HepG2 (cell line): ENCODE measurements at regions not wholly inside any gene's neighbourhood (a gene's known extent, or its start where the extent isn't known, plus 50 kb on each side); places are given as distances from the start of the nearest gene placed in this dataset.

Experiments used
- ATAC-seq: fragments of 200-7000 bp; cut with Tn5 transposase; 3 replicates; pipeline ENCODE4 v1.9.1; 2020; ENCODE audit warnings: mild to moderate bottlenecking, moderate library complexity
- BruUV-seq: library from RNA; stranded (reverse); fragments of 400-500 nt; replicated peaks from 2 replicates; lab custom pipeline; 2021; lab: Mats Ljungman, UMichigan
- CTCF ChIA-PET: fragments of 300-600 bp; formaldehyde crosslinking; extraction: SDS; loops from one replicate; lab custom pipeline; 2021; ENCODE audit warnings: low total read pairs, inconsistent platforms, low intra/inter-chr PET ratio; lab: Yijun Ruan, JAX
- POLR2A ChIA-PET: fragments of 350-600 bp; sonication (Branson Sonifier 250); formaldehyde crosslinking; loops from one replicate; lab custom pipeline; 2020; ENCODE audit warnings: antibody characterized with exemption, inconsistent platforms; lab: Yijun Ruan, JAX
- DNase-seq: peaks from one replicate; pipeline ENCODE4 v3.0.0-alpha.2; 2015; ENCODE audit warnings: low spot score
- FAIRE-seq: peaks from 3 replicates; lab custom pipeline; 2011; peaks lifted over from hg19 to GRCh38; lab: Jason Lieb, UNC
- H2AFZ ChIP-seq: one replicate; pipeline ENCODE4 v1.6.1; 2011; ENCODE audit warnings: low read length, inconsistent platforms
- H3K27ac ChIP-seq: fragments of 300-600 bp; 3 replicates; pipeline ENCODE4 v1.8.0; 2011; ENCODE audit warnings: mixed run types, mild to moderate bottlenecking, mixed read lengths, low read length, inconsistent platforms; ENCODE audit not compliant: insufficient read depth; ENCODE audit errors: extremely low read length
- H3K27me3 ChIP-seq, 2 experiments: fragments of 200-600 bp in 1 of 2; 2 replicates in 1 of 2; 3 replicates in 1 of 2; pipeline versions ENCODE4 v1.6.0 to v1.8.0; 2011; ENCODE audit warnings: low read length in 2 of 2, mild to moderate bottlenecking in 2 of 2, moderate library complexity in 2 of 2, inconsistent platforms in 1 of 2; ENCODE audit not compliant: insufficient read depth in 2 of 2, control insufficient read depth in 1 of 2
- H3K36me3 ChIP-seq, 2 experiments: fragments of 200-600 bp in 1 of 2; replicated peaks in 1 of 2; 2 replicates in 1 of 2; 3 replicates in 1 of 2; pipeline versions ENCODE4 v1.5.1 to v1.8.0; 2011; ENCODE audit warnings: low read length in 2 of 2, inconsistent platforms in 1 of 2; ENCODE audit not compliant: insufficient read depth in 2 of 2, control insufficient read depth in 1 of 2
- H3K4me1 ChIP-seq: 2 replicates; pipeline ENCODE4 v1.5.1; 2012; ENCODE audit warnings: low read length, inconsistent platforms; ENCODE audit not compliant: insufficient read depth
- H3K4me2 ChIP-seq: 2 replicates; pipeline ENCODE4 v1.6.0; 2011; ENCODE audit warnings: low read depth, low read length, inconsistent platforms
- H3K4me3 ChIP-seq, 3 experiments: fragments of 200-600 bp in 1 of 3; sonication (generic), shearing (Covaris generic) in 1 of 3; replicated peaks in 1 of 3; 2 replicates each; pipeline ENCODE4 v1.5.1; 2011 to 2016; ENCODE audit warnings: low read length in 3 of 3, inconsistent platforms in 2 of 3, low read depth in 2 of 3, mild to moderate bottlenecking in 2 of 3, control low read depth in 1 of 3, mixed read lengths in 1 of 3; ENCODE audit not compliant: insufficient read depth in 1 of 3
- H3K79me2 ChIP-seq: one replicate; pipeline ENCODE4 v1.6.1; 2011; ENCODE audit warnings: low read length, inconsistent platforms; ENCODE audit not compliant: insufficient read depth
- H3K9ac ChIP-seq: 2 replicates; pipeline ENCODE4 v1.6.0; 2011; ENCODE audit warnings: mild to moderate bottlenecking, low read depth, low read length, inconsistent platforms; ENCODE audit not compliant: insufficient read depth
- H3K9me3 ChIP-seq: 2 replicates; pipeline ENCODE4 v1.5.1; 2012; ENCODE audit warnings: mild to moderate bottlenecking, low read length
- H4K20me1 ChIP-seq: 2 replicates; pipeline ENCODE4 v1.6.0; 2011; ENCODE audit warnings: inconsistent platforms, mild to moderate bottlenecking, low read length, moderate library complexity; ENCODE audit not compliant: insufficient read depth
- ARID5B ChIP-seq: IDR thresholded peaks from 2 replicates; pipeline ENCODE4 v1.4.0; 2020; ENCODE audit warnings: mild to moderate bottlenecking, missing genetic modification reagents
- GATAD1 ChIP-seq: IDR thresholded peaks from 2 replicates; pipeline ENCODE4 v1.6.1; 2016; ENCODE audit warnings: missing genetic modification reagents, missing compliant biosample characterization
- HNRNPK ChIP-seq: fragments of 200-400 bp; formaldehyde crosslinking; IDR thresholded peaks from 2 replicates; pipeline ENCODE4 v1.6.1; 2018; ENCODE audit warnings: low read length, low read depth, moderate library complexity, mild to moderate bottlenecking; ENCODE audit not compliant: poor library complexity, severe bottlenecking
- KDM2A ChIP-seq: sonication (generic); formaldehyde crosslinking; IDR thresholded peaks from 2 replicates; pipeline ENCODE4 v1.4.0; 2020; ENCODE audit warnings: low read depth, missing genetic modification reagents, borderline replicate concordance
- RBAK ChIP-seq: sonication (generic); formaldehyde crosslinking; IDR thresholded peaks from 2 replicates; pipeline ENCODE4 v1.5.1; 2020; ENCODE audit warnings: mild to moderate bottlenecking, missing genetic modification reagents
- SMAD9 ChIP-seq: sonication (generic); formaldehyde crosslinking; IDR thresholded peaks from 2 replicates; pipeline ENCODE4 v1.5.1; 2020; ENCODE audit warnings: mild to moderate bottlenecking, missing genetic modification reagents
- SSRP1 ChIP-seq: IDR thresholded peaks from 2 replicates; pipeline ENCODE4 v1.6.1; 2016; ENCODE audit warnings: control low read depth
- TFE3 ChIP-seq: IDR thresholded peaks from 2 replicates; pipeline ENCODE4 v1.6.1; 2016
- XBP1 ChIP-seq: sonication (generic); formaldehyde crosslinking; IDR thresholded peaks from 2 replicates; pipeline ENCODE4 v1.5.0; 2020; ENCODE audit warnings: missing genetic modification reagents
- ZNF232 ChIP-seq: sonication (generic); formaldehyde crosslinking; IDR thresholded peaks from 2 replicates; pipeline ENCODE4 v1.4.0; 2020; ENCODE audit warnings: missing genetic modification reagents, borderline replicate concordance
- ZNF256 ChIP-seq: sonication (generic); formaldehyde crosslinking; conservative IDR thresholded peaks from 2 replicates; pipeline ENCODE4 v1.4.0; 2020; ENCODE audit warnings: missing genetic modification reagents
- ZNF343 ChIP-seq: sonication (generic); formaldehyde crosslinking; IDR thresholded peaks from 2 replicates; pipeline ENCODE4 v1.4.0; 2020; ENCODE audit warnings: mild to moderate bottlenecking, missing genetic modification reagents
- ZNF816 ChIP-seq: sonication (generic); formaldehyde crosslinking; IDR thresholded peaks from 2 replicates; pipeline ENCODE4 v1.8.0; 2022; ENCODE audit warnings: missing genetic modification reagents, mild to moderate bottlenecking, borderline replicate concordance
- WGBS: methylation state at CpG from one replicate; pipeline ENCODE4 v1.1.6; 2017; ENCODE audit warnings: low lambda C conversion rate; 5-methylcytosine and 5-hydroxymethylcytosine counted together
- in situ Hi-C: cut with HindIII; loops from 2 replicates; pipeline ENCODE4 v1.10.0; 2017; ENCODE audit warnings: low pct_unique_long_range_greater_than_20kb; ENCODE audit not compliant: extremely low pct_ligation_motif_present
- intact Hi-C: fragments of 100-400 bp; cut with micrococcal nuclease; formaldehyde crosslinking; loops from one replicate; pipeline ENCODE4 v1.10.0; 2022; ENCODE audit not compliant: unreplicated experiment
- TF ChIP-seq, protein P1 (sequence below): sonication (generic); formaldehyde crosslinking; IDR thresholded peaks from 2 replicates; pipeline ENCODE4 v1.8.0; 2022; ENCODE audit warnings: missing genetic modification reagents, mild to moderate bottlenecking, inconsistent platforms, borderline replicate concordance

DNA sequence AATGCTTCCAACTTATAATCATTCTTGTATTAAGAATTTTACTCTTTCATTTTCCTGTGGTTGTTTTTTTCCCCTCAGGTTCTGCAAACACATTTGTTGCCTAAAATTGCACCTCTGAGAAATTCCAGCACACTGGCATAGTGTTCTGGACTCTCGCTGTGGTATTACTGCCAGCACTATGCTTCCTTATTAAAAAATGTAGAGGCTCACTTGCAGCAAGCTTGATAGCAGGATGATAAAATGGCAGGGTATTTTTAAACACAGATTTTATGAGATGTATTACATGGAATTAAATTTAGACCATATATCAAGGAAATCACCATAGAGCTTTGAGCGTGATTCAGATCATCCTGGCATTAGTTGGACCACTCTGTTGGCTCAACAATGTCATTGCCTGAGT lies 416.7 kb upstream of the AKR1E2 start:
- in situ Hi-C loops: no loop called here
- no peak for FAIRE-seq
- Histone ChIP-seq H3K36me3 (no peaks in the 10 kb centered on the region), H3K4me3 (no peak overlapping the region), H3K9me3 (no peaks in the 10 kb centered on the region), H2AFZ (no peak overlapping the region), H3K27me3 (no peaks in the 10 kb centered on the region), H3K9ac (no peak overlapping the region), H3K79me2 (no peaks in the 10 kb centered on the region), H3K4me1 (no peaks in the 10 kb centered on the region), H4K20me1 (no peaks in the 10 kb centered on the region), H3K27ac (no peak overlapping the region), H3K4me2 (no peak overlapping the region)
- 8% methylated on average over 2 of the region's 2 CpGs for WGBS
- ChIA-PET POLR2A (no interaction called here), CTCF (no interaction called here)
- TF ChIP-seq SMAD9 (CRISPR knock-in tag) (no peak), KDM2A (CRISPR knock-in tag) (no peak), ZNF232 (CRISPR knock-in tag) (no peak), ZNF343 (no peak)
- intact Hi-C loops: no loop called here
- BruUV-seq: no TSS peak
- DNase-seq: no peak
- ATAC-seq: no peak

- Histone ChIP-seq H2AFZ (no peak overlapping the region), H3K27ac (no peak overlapping the region), H3K27me3 (no peaks in the 10 kb centered on the region), H3K4me1 (no peaks in the 10 kb centered on the region), H3K79me2 (no peaks in the 10 kb centered on the region), H3K36me3 (no peaks in the 10 kb centered on the region), H3K4me3 (no peak overlapping the region), H3K9ac (no peak overlapping the region), H3K9me3 (no peaks in the 10 kb centered on the region), H3K4me2 (no peak overlapping the region), H4K20me1 (no peaks in the 10 kb centered on the region)
- in situ Hi-C loops: no loop called here
- FAIRE-seq: no peak
- no peak for DNase-seq
- CTCF ChIA-PET: no interaction called here
- intact Hi-C loops: no loop called here
- WGBS: 0% methylated on average over 1 of the region's 1 CpG
- BruUV-seq: no TSS peak
- no peak for ATAC-seq
- POLR2A ChIA-PET: no interaction called here
- TF ChIP-seq HNRNPK: no peak
- no peak for TF ChIP-seq XBP1 (CRISPR knock-in tag)
- TF ChIP-seq RBAK (CRISPR knock-in tag): no peak
- TF ChIP-seq TFE3 (CRISPR knock-in tag): no peak
- TF ChIP-seq, protein P1, sequence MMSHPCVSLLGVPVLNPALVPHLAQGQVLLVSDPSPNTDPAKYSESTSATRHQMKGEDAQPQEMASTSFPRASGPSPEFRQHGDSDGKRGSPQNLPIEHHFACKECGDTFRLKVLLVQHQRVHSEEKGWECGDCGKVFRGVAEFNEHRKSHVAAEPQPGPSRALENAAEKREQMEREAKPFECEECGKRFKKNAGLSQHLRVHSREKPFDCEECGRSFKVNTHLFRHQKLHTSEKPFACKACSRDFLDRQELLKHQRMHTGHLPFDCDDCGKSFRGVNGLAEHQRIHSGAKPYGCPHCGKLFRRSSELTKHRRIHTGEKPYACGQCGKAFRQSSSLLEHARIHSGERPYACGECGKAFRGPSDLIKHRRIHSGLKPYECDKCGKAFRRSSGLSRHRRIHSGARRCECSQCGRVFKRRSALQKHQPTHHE (CRISPR knock-in tag): no peak
- TF ChIP-seq ARID5B (CRISPR knock-in tag): no peak
- no peak for TF ChIP-seq SSRP1 (CRISPR knock-in tag)
- no peak for TF ChIP-seq GATAD1 (CRISPR knock-in tag)
- no peak for TF ChIP-seq ZNF816 (CRISPR knock-in tag)
- no peak for TF ChIP-seq ZNF256 (CRISPR knock-in tag)
Measured at GRCh38 chr10:4407783-4408182, 418.2 kb upstream of the AKR1E2 start.
